ENCODE measurements at regions not wholly inside any gene's neighbourhood (a gene's known extent, or its start where the extent isn't known, plus 50 kb on each side); places are given as distances from the start of the nearest gene placed in this dataset.

DNA sequence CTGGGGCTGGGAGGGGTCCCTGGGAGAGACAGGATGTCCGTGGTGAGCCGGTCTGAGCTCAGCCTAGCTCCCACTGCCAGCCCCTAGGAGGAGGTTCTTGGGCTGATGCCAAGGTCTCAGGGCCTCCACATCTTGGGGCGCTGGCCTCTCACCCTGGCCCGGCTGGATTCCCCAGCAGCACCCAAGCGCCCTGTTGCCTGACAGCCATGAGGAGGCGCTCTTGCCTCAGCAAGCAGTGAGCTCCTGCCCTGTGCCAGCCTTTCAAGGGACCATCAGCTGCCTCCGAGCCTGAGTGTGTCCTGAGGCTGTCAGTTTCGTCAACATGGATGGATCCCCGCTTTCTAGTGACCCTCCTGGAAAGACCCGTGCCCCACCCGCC, 234.9 kb upstream of the CIBAR2 start:
- TF ChIP-seq POLR2AphosphoS5 (IDR thresholded peaks at IDR 0.05; ENCODE audit: low read depth, low read length), result no peak
- TF ChIP-seq SIN3A (IDR thresholded peaks at IDR 0.05; ENCODE audit: borderline replicate concordance, insufficient read depth, low read length), result no peak
- TF ChIP-seq, protein P1, sequence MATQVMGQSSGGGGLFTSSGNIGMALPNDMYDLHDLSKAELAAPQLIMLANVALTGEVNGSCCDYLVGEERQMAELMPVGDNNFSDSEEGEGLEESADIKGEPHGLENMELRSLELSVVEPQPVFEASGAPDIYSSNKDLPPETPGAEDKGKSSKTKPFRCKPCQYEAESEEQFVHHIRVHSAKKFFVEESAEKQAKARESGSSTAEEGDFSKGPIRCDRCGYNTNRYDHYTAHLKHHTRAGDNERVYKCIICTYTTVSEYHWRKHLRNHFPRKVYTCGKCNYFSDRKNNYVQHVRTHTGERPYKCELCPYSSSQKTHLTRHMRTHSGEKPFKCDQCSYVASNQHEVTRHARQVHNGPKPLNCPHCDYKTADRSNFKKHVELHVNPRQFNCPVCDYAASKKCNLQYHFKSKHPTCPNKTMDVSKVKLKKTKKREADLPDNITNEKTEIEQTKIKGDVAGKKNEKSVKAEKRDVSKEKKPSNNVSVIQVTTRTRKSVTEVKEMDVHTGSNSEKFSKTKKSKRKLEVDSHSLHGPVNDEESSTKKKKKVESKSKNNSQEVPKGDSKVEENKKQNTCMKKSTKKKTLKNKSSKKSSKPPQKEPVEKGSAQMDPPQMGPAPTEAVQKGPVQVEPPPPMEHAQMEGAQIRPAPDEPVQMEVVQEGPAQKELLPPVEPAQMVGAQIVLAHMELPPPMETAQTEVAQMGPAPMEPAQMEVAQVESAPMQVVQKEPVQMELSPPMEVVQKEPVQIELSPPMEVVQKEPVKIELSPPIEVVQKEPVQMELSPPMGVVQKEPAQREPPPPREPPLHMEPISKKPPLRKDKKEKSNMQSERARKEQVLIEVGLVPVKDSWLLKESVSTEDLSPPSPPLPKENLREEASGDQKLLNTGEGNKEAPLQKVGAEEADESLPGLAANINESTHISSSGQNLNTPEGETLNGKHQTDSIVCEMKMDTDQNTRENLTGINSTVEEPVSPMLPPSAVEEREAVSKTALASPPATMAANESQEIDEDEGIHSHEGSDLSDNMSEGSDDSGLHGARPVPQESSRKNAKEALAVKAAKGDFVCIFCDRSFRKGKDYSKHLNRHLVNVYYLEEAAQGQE (IDR thresholded peaks at IDR 0.05; ENCODE audit: insufficient read depth in 1 of 2, low read depth in 2 of 2, low read length in 2 of 2), result no peak
- no peak for TF ChIP-seq FOXP2 (optimal IDR thresholded peaks at IDR 0.05; ENCODE audit: borderline replicate concordance, extremely low read depth, extremely low read length, insufficient read depth)
- no peak for TF ChIP-seq TAF1 (IDR thresholded peaks at IDR 0.05; ENCODE audit: borderline replicate concordance, insufficient read depth, low read length)

DNA sequence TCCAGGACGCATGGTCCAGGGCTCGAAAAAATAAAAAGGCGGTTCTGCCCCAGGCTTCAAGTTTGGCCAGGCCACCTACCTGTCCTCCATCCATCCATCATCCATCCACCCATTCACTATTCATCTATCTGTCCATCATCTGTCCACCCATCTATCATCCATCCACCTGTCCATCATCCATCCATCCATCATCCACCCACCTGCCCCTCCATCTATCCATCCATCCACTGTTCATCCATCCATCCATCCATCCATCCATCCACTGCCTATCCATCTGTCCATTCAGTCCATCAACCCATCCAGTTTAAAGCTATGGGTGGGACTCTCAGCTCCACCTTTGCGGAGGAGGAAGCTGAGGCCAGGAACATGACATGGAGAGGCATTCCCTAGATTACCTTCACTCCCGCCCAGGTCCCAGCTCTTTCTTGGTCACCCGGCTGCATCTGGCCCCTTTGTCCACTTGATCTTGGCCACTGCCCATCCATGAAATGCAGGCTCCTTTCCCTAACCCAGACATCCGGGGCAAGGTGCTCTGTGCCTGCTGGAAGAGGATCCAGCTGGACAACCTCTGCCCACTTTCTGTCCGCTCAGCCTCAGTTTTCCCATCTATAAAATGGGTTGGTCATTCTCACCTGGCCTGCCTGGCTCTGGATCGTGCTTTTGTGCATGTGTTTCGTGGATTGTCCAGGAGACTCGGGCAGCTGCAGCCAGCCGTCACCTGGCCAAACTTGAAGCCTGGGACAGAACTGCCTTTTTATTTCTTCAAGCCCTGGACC, 236.0 kb upstream of the CIBAR2 start:
- TF ChIP-seq TAF1 (IDR thresholded peaks at IDR 0.05; ENCODE audit: borderline replicate concordance, insufficient read depth, low read length) (no peak), SIN3A (IDR thresholded peaks at IDR 0.05; ENCODE audit: borderline replicate concordance, insufficient read depth, low read length) (no peak), FOXP2 (optimal IDR thresholded peaks at IDR 0.05; ENCODE audit: borderline replicate concordance, extremely low read depth, extremely low read length, insufficient read depth) (no peak), POLR2AphosphoS5 (IDR thresholded peaks at IDR 0.05; ENCODE audit: low read depth, low read length) (no peak)
- TF ChIP-seq, protein P1 (IDR thresholded peaks at IDR 0.05; ENCODE audit: insufficient read depth in 1 of 2, low read depth in 2 of 2, low read length in 2 of 2), result no peak

DNA sequence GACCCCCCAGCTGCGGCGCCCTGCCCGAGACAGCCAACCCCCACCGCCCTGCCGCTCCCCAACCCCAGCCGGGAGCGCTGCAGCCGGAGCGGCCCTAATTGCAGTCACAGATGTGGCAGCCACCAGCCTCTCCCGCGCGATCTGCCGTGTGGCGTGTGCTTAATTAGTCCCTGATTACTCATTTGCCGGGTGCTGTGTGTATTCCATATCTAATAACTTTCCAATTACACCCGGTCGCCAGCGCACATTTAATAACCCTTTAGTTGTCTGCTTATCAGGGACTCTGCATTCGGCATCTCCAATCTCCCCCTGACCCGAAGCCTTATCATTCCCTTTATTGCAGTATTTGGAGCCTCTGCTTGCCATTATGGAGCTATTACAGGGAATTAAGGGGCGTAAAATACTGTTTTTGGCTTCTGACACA, 236.7 kb upstream of the CIBAR2 start:
- no peak for TF ChIP-seq SIN3A (IDR thresholded peaks at IDR 0.05; ENCODE audit: borderline replicate concordance, insufficient read depth, low read length)
- no peak for TF ChIP-seq FOXP2 (optimal IDR thresholded peaks at IDR 0.05; ENCODE audit: borderline replicate concordance, extremely low read depth, extremely low read length, insufficient read depth)
- no peak for TF ChIP-seq POLR2AphosphoS5 (IDR thresholded peaks at IDR 0.05; ENCODE audit: low read depth, low read length)
- TF ChIP-seq, protein P1 (IDR thresholded peaks at IDR 0.05; ENCODE audit: insufficient read depth in 1 of 2, low read depth in 2 of 2, low read length in 2 of 2), result no peak
- TF ChIP-seq TAF1 (IDR thresholded peaks at IDR 0.05; ENCODE audit: borderline replicate concordance, insufficient read depth, low read length), result no peak

GRCh38 chr16:85349365-85350145, 237.3 kb upstream of the CIBAR2 start:
- TF ChIP-seq TAF1 (IDR thresholded peaks at IDR 0.05; ENCODE audit: borderline replicate concordance, insufficient read depth, low read length), result no peak
- peak; percentile 47 for TF ChIP-seq FOXP2 (optimal IDR thresholded peaks at IDR 0.05; ENCODE audit: borderline replicate concordance, extremely low read depth, extremely low read length, insufficient read depth)
- TF ChIP-seq SIN3A (IDR thresholded peaks at IDR 0.05; ENCODE audit: borderline replicate concordance, insufficient read depth, low read length), result no peak

GRCh38 chr16:85350146-85350728, 238.0 kb upstream of the CIBAR2 start:
- no peak for TF ChIP-seq FOXP2 (optimal IDR thresholded peaks at IDR 0.05; ENCODE audit: borderline replicate concordance, extremely low read depth, extremely low read length, insufficient read depth)
- TF ChIP-seq POLR2AphosphoS5 (IDR thresholded peaks at IDR 0.05; ENCODE audit: low read depth, low read length), result no peak
- no peak for TF ChIP-seq TAF1 (IDR thresholded peaks at IDR 0.05; ENCODE audit: borderline replicate concordance, insufficient read depth, low read length)
- no peak for TF ChIP-seq SIN3A (IDR thresholded peaks at IDR 0.05; ENCODE audit: borderline replicate concordance, insufficient read depth, low read length)
- TF ChIP-seq, protein P1 (IDR thresholded peaks at IDR 0.05; ENCODE audit: insufficient read depth in 1 of 2, low read depth in 2 of 2, low read length in 2 of 2), result no peak
